ENCODE measurements at regions not wholly inside any gene's neighbourhood (a gene's known extent, or its start where the extent isn't known, plus 50 kb on each side); places are given as distances from the start of the nearest gene placed in this dataset.

GRCh38 chr2:208642125-208642779, 235.7 kb downstream of the PTH2R start:
- Histone ChIP-seq H3K9ac (ENCODE audit: low read depth, low read length, poor library complexity, severe bottlenecking) (no peak overlapping the region), H3K9me2 (replicated peaks; ENCODE audit: low read depth, low read length) (no peaks in the 10 kb centered on the region), H3K79me2 (ENCODE audit: insufficient read depth, low read length) (no peaks in the 10 kb centered on the region), H3K4me3 (ENCODE audit: low read length, poor library complexity, severe bottlenecking) (no peak overlapping the region), H2AFZ (ENCODE audit: low read length) (no peak overlapping the region), H3K9me3 (ENCODE audit: insufficient read depth, low read depth, low read length) (no peaks in the 10 kb centered on the region), H3K27me3 (ENCODE audit: insufficient read depth, low read length, poor library complexity, severe bottlenecking) (no peaks in the 10 kb centered on the region), H3K4me1 (ENCODE audit: insufficient read depth, low read length, poor library complexity, severe bottlenecking) (no peaks in the 10 kb centered on the region), H3F3A (ENCODE audit: low read depth) (no peaks in the 10 kb centered on the region), H3K36me3 (ENCODE audit: insufficient read depth, low read length) (no peaks in the 10 kb centered on the region), H4K20me1 (ENCODE audit: insufficient read depth, low read length, poor library complexity, severe bottlenecking) (no peaks in the 10 kb centered on the region), H3K4me2 (ENCODE audit: low read depth, low read length, poor library complexity, severe bottlenecking) (no peak overlapping the region)
- TF ChIP-seq CTCF (conservative IDR thresholded peaks at IDR 0.05; ENCODE audit: low read length) (no peak), EZH2phosphoT487 (IDR thresholded peaks at IDR 0.05; ENCODE audit: borderline replicate concordance) (no peak)

GRCh38 chr2:208643145-208643544, 236.6 kb downstream of the PTH2R start:
- Histone ChIP-seq H3F3A (ENCODE audit: low read depth) (no peaks in the 10 kb centered on the region), H3K4me2 (ENCODE audit: low read depth, low read length, poor library complexity, severe bottlenecking) (no peak overlapping the region), H3K27me3 (ENCODE audit: insufficient read depth, low read length, poor library complexity, severe bottlenecking) (no peaks in the 10 kb centered on the region), H3K36me3 (ENCODE audit: insufficient read depth, low read length) (no peaks in the 10 kb centered on the region), H2AFZ (ENCODE audit: low read length) (no peak overlapping the region), H3K4me1 (ENCODE audit: insufficient read depth, low read length, poor library complexity, severe bottlenecking) (no peaks in the 10 kb centered on the region), H3K4me3 (ENCODE audit: low read length, poor library complexity, severe bottlenecking) (no peak overlapping the region), H3K9me3 (ENCODE audit: insufficient read depth, low read depth, low read length) (no peaks in the 10 kb centered on the region), H3K9me2 (replicated peaks; ENCODE audit: low read depth, low read length) (no peaks in the 10 kb centered on the region), H4K20me1 (ENCODE audit: insufficient read depth, low read length, poor library complexity, severe bottlenecking) (no peaks in the 10 kb centered on the region), H3K79me2 (ENCODE audit: insufficient read depth, low read length) (no peaks in the 10 kb centered on the region), H3K9ac (ENCODE audit: low read depth, low read length, poor library complexity, severe bottlenecking) (no peak overlapping the region)
- TF ChIP-seq EZH2phosphoT487 (IDR thresholded peaks at IDR 0.05; ENCODE audit: borderline replicate concordance) (no peak), CTCF (conservative IDR thresholded peaks at IDR 0.05; ENCODE audit: low read length) (no peak)

- H3K4me3 ChIP-seq (ENCODE audit: low read length, poor library complexity, severe bottlenecking), result no peak overlapping the region
- H3K9me2 ChIP-seq (replicated peaks; ENCODE audit: low read depth, low read length), result no peaks in the 10 kb centered on the region
- no peak overlapping the region for H3K4me2 ChIP-seq (ENCODE audit: low read depth, low read length, poor library complexity, severe bottlenecking)
- H3K36me3 ChIP-seq (ENCODE audit: insufficient read depth, low read length), result no peaks in the 10 kb centered on the region
- TF ChIP-seq CTCF (conservative IDR thresholded peaks at IDR 0.05; ENCODE audit: low read length) (no peak), EZH2phosphoT487 (IDR thresholded peaks at IDR 0.05; ENCODE audit: borderline replicate concordance) (no peak)
- no peaks in the 10 kb centered on the region for H3K79me2 ChIP-seq (ENCODE audit: insufficient read depth, low read length)
- no peaks in the 10 kb centered on the region for H4K20me1 ChIP-seq (ENCODE audit: insufficient read depth, low read length, poor library complexity, severe bottlenecking)
- no peaks in the 10 kb centered on the region for H3K4me1 ChIP-seq (ENCODE audit: insufficient read depth, low read length, poor library complexity, severe bottlenecking)
- H3K9ac ChIP-seq (ENCODE audit: low read depth, low read length, poor library complexity, severe bottlenecking), result no peak overlapping the region
- H2AFZ ChIP-seq (ENCODE audit: low read length), result no peak overlapping the region
- H3K27me3 ChIP-seq (ENCODE audit: insufficient read depth, low read length, poor library complexity, severe bottlenecking), result no peaks in the 10 kb centered on the region
- no peaks in the 10 kb centered on the region for H3K9me3 ChIP-seq (ENCODE audit: insufficient read depth, low read depth, low read length)
- no peaks in the 10 kb centered on the region for H3F3A ChIP-seq (ENCODE audit: low read depth)
Observed at GRCh38 chr2:208645226-208645625, 238.6 kb downstream of the PTH2R start.

Data from Loucy (cell line).